ENCODE measurements at regions not wholly inside any gene's neighbourhood (a gene's known extent, or its start where the extent isn't known, plus 50 kb on each side); places are given as distances from the start of the nearest gene placed in this dataset.

DNA sequence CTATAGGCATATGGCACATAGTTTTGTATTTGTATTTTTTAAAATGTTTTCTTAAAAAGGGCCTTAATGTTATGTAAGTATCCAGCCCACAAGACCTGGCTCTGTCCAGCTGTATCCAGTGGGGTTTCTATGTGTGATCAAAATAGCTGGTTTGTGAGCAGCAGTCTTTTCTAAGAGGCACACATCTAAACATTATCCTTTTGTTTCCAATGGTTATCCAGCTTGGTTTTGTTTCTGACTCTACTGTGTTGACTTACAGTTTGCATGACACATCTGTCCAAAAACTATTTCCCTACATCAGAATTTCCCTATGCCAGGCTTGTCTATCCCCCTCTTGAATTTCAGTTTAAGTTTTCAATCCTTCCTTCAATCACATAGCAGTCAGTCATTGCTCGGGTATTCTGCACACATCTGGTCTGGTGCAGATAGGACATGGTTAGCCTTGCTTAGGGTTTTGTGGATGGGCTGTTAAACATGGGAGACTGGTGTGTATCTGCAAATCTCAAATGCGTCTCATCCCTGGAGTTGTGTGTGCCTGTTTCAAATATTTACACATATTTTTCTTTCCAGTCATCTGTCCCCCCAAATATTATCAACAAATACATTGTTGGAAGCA is 104.2 kb downstream of the SAMD9 start:
- TF ChIP-seq, protein P1, sequence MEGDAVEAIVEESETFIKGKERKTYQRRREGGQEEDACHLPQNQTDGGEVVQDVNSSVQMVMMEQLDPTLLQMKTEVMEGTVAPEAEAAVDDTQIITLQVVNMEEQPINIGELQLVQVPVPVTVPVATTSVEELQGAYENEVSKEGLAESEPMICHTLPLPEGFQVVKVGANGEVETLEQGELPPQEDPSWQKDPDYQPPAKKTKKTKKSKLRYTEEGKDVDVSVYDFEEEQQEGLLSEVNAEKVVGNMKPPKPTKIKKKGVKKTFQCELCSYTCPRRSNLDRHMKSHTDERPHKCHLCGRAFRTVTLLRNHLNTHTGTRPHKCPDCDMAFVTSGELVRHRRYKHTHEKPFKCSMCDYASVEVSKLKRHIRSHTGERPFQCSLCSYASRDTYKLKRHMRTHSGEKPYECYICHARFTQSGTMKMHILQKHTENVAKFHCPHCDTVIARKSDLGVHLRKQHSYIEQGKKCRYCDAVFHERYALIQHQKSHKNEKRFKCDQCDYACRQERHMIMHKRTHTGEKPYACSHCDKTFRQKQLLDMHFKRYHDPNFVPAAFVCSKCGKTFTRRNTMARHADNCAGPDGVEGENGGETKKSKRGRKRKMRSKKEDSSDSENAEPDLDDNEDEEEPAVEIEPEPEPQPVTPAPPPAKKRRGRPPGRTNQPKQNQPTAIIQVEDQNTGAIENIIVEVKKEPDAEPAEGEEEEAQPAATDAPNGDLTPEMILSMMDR (IDR thresholded peaks at IDR 0.05): no peak
- TF ChIP-seq POLR2A (IDR thresholded peaks at IDR 0.05): no peak
